Neutrophil (primary cell): ENCODE measurements at regions not wholly inside any gene's neighbourhood (a gene's known extent, or its start where the extent isn't known, plus 50 kb on each side); places are given as distances from the start of the nearest gene placed in this dataset.

ENCODE experiments used
- H3K27ac ChIP-seq: fragments of 200-600 bp; sonication (generic); 2 replicates; pipeline ENCODE4 v1.5.1; 2016; ENCODE audit warnings: mild to moderate bottlenecking, moderate library complexity
- H3K27me3 ChIP-seq: fragments of 200-600 bp; sonication (generic); 2 replicates; pipeline ENCODE4 v1.6.0; 2016; ENCODE audit warnings: mild to moderate bottlenecking
- H3K36me3 ChIP-seq: fragments of 200-600 bp; sonication (generic); 2 replicates; pipeline ENCODE4 v1.5.1; 2017
- H3K4me1 ChIP-seq, 2 experiments: fragments of 200-600 bp in 1 of 2; sonication (generic) in 1 of 2; 1 replicate in 1 of 2; 2 replicates in 1 of 2; pipeline versions ENCODE4 v1.5.1 to v1.6.1; 2013 to 2016; ENCODE audit warnings: low read depth in 1 of 2, low read length in 1 of 2, mild to moderate bottlenecking in 1 of 2, moderate library complexity in 1 of 2; ENCODE audit not compliant: control insufficient read depth in 1 of 2, insufficient read depth in 1 of 2
- H3K4me3 ChIP-seq, 2 experiments: fragments of 200-600 bp in 1 of 2; sonication (generic) in 1 of 2; 1 replicate in 1 of 2; 2 replicates in 1 of 2; pipeline ENCODE4 v1.5.1; 2013 to 2016; ENCODE audit warnings: low read depth in 1 of 2, low read length in 1 of 2, mild to moderate bottlenecking in 1 of 2, moderate library complexity in 1 of 2
- H3K9me3 ChIP-seq: fragments of 200-600 bp; sonication (generic); 2 replicates; pipeline ENCODE4 v1.5.1; 2016
- TF ChIP-seq, protein P1 (sequence below): fragments of 200-600 bp; sonication (generic); IDR thresholded peaks from 2 replicates; pipeline ENCODE4 v1.5.1; 2016; ENCODE audit warnings: antibody characterized with exemption

DNA sequence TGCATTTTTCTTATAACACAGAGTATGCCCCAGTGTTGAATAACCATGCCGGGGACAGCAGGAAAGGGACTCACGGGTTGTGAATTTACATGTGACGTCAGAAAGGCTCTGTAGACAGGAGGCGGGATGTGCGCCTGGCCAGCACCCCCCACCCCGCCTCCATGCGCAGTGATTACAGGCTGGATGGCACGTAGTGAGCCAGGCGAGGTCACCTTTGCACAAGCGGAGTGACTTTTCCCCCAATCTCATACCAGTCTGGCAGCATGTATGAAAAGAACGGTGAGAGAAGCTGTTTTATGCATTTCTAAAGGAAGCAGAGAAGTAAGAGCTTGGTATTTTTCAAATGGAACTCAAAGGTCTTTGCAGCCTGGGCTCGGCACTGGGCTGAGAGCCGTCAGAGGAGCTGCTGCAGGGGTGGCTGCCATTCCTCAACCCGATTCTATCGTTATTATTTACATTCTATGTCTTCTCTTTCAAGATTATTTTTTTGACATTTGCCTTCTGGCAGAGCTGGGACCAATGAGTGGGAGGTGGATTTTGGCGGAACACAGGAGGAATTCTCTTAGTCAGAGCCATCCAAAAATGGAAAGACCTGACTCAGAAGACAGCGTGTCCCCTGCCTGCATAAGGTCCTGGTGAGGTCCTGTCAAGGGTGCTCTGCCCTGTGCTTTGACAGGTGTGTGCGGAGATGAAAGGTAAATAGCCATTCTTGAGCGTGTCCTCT, 115.6 kb upstream of the SLC45A1 start:
- Histone ChIP-seq H3K36me3 (no peaks in the 10 kb centered on the region), H3K4me1 (peaks cover 30 to 31% of the 10 kb centered on the region in 2 experiments), H3K9me3 (no peaks in the 10 kb centered on the region), H3K4me3 (no peak overlapping the region), H3K27ac (no peak overlapping the region), H3K27me3 (no peaks in the 10 kb centered on the region)
- TF ChIP-seq, protein P1, sequence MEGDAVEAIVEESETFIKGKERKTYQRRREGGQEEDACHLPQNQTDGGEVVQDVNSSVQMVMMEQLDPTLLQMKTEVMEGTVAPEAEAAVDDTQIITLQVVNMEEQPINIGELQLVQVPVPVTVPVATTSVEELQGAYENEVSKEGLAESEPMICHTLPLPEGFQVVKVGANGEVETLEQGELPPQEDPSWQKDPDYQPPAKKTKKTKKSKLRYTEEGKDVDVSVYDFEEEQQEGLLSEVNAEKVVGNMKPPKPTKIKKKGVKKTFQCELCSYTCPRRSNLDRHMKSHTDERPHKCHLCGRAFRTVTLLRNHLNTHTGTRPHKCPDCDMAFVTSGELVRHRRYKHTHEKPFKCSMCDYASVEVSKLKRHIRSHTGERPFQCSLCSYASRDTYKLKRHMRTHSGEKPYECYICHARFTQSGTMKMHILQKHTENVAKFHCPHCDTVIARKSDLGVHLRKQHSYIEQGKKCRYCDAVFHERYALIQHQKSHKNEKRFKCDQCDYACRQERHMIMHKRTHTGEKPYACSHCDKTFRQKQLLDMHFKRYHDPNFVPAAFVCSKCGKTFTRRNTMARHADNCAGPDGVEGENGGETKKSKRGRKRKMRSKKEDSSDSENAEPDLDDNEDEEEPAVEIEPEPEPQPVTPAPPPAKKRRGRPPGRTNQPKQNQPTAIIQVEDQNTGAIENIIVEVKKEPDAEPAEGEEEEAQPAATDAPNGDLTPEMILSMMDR = no peak

DNA sequence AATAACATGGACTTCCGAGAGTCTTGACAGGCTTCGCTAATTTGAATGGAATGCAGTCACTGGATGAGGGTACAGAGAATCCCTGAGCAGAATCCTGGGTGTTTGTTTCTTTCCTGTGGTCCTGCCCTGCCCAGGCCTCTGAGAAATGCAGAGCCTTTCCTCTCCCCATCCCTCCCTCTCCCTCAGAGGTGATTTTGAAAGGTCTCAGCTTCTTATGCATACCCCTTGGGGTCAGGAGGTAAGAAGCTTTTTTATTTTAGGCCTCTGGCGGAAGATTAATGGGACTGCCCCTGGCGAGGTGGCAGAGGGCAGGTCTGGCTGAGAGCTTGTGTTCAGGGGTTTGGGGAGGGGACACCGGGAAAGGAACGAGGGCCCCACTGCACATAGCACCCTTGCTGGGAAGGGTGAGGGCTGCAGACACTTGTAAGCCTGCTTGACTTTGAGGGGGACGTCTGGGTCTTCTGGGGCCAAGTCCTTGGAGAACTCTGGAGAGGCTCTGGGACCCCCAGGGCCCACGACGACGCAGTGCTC, 116.5 kb upstream of the SLC45A1 start:
- no peaks in the 10 kb centered on the region for H3K27me3 ChIP-seq
- no peak overlapping the region for H3K4me3 ChIP-seq
- peaks cover 30 to 31% of the 10 kb centered on the region in 2 experiments for H3K4me1 ChIP-seq
- no peaks in the 10 kb centered on the region for H3K36me3 ChIP-seq
- TF ChIP-seq, protein P1 = no peak
- no peaks in the 10 kb centered on the region for H3K9me3 ChIP-seq
- no peak overlapping the region for H3K27ac ChIP-seq

DNA sequence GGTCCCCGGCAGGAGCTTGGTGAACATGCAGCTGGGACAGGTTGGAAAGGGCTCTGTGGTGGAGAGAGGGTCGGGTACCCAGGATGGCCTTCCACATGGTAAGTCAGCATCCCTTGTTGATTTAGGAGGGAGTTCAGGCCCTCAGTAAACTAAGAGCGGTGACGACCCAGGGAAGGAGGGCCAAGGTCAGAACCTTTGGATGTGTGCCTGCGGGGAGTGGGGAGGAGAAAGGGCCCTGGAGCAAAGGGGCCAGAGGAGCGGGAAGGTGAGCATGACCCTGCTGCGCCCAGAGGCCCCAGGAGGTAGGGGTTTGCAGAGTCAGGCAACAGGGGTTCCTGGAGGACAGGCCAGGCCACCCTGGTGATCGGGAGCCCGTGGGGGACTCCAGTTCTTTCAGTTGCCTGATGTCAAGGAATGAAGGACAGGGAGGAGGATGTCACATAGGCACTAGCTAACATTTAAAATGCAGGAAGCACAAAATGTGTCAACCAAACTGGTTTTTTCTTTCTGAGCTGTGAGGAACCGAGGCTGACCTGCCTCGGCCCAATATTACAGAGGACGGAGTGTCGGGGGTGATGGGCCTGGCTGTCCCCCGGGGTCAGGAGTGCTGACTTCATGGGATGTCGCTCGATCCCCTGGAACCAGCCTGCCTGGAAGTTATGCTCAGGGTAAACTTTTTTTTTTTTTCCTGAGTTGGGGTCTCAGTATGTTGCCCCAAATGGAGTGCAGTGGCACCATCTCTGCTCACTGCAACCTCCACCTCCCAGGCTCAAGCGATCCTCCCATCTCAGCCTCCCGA, 117.4 kb upstream of the SLC45A1 start:
- no peak overlapping the region for H3K27ac ChIP-seq
- no peaks in the 10 kb centered on the region for H3K9me3 ChIP-seq
- H3K27me3 ChIP-seq = no peaks in the 10 kb centered on the region
- TF ChIP-seq, protein P1 = no peak
- peaks cover 26 to 27% of the 10 kb centered on the region in 2 experiments for H3K4me1 ChIP-seq
- no peak overlapping the region for H3K4me3 ChIP-seq
- H3K36me3 ChIP-seq = no peaks in the 10 kb centered on the region

DNA sequence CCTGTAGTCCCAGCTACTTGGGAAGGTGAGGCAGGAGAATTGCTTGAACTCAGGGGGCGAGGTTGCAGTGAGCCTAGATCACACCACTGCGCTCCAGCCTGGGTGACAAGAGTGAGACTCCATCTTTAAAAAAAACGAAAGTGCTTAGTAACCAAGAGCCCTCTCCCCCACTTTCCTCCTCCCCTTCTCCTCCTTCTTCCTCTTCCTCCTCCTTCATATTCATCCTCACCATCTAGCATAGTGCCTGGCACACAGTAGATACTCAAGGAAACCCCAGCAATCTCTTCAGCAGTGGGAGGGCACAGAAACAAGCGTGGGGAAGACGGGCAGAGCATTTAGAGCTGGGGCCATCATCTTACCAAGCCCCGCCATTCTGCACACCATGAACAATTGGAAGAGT, 119.4 kb upstream of the SLC45A1 start:
- Histone ChIP-seq H3K27me3 (peaks cover 12% of the 10 kb centered on the region), H3K36me3 (no peaks in the 10 kb centered on the region), H3K27ac (no peak overlapping the region), H3K4me1 (peaks cover 6 to 7% of the 10 kb centered on the region in 2 experiments), H3K4me3 (no peak overlapping the region), H3K9me3 (no peaks in the 10 kb centered on the region)
- TF ChIP-seq, protein P1 = no peak

DNA sequence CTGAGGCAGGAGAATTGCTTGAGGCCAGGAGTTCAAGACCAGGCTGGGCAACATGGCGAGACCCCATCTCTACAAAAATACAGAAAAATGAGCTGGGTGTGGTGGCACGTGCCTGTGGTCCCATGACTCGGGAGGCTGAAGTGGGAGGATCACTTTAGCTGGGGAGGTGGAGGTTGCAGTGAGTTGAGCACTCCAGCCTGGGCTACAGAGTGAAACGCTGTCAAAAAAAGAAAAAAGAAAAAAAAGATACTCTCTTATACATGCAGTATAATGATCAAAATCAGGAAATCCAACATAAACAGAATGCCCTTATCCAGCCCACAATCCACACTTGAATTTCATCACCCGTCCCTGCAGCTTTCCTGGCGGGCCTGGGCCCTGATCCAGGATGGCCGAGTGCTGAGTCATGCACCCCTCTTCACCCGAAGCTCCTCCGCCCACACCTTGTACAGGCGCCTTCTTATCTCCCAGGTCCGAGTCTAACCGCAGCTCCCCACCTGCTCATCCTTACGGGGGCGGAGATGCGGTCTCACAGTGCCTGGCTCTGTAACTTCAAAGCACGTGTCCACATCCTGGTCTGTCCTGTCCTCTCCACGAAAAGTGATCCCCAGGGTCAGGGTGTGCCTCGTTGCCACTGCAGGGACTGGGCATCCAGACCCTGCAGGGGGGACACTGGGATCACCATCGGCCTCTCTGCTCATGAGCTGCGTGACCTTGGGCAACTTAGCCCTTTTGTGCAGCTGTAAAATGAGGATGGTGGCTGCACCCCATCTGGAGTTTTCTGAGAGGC, 120.2 kb upstream of the SLC45A1 start:
- Histone ChIP-seq H3K27me3 (peaks cover 12% of the 10 kb centered on the region), H3K4me3 (no peak overlapping the region), H3K36me3 (no peaks in the 10 kb centered on the region), H3K4me1 (peaks cover 5 to 6% of the 10 kb centered on the region in 2 experiments), H3K27ac (no peak overlapping the region), H3K9me3 (no peaks in the 10 kb centered on the region)
- TF ChIP-seq, protein P1 = no peak
